ENCODE measurements at regions not wholly inside any gene's neighbourhood (a gene's known extent, or its start where the extent isn't known, plus 50 kb on each side); places are given as distances from the start of the nearest gene placed in this dataset.

- no peak for DNase-seq (ENCODE audit: low spot score)
- Histone ChIP-seq H3K27me3 (replicated peaks; ENCODE audit: insufficient read depth) (no peaks in the 10 kb centered on the region), H3K36me3 (no peaks in the 10 kb centered on the region), H3K4me3 (no peak overlapping the region), H3K9me3 (no peaks in the 10 kb centered on the region), H3K4me1 (replicated peaks) (no peaks in the 10 kb centered on the region), H3K27ac (no peak overlapping the region)
- WGBS: 81% methylated on average over 4 of the region's 4 CpGs
- intact Hi-C loops (cut with DNase I): no loop called here
- TF ChIP-seq POLR2AphosphoS5 (IDR thresholded peaks at IDR 0.05) (no peak), POLR2A (IDR thresholded peaks at IDR 0.05) (no peak)
- TF ChIP-seq, protein P1, sequence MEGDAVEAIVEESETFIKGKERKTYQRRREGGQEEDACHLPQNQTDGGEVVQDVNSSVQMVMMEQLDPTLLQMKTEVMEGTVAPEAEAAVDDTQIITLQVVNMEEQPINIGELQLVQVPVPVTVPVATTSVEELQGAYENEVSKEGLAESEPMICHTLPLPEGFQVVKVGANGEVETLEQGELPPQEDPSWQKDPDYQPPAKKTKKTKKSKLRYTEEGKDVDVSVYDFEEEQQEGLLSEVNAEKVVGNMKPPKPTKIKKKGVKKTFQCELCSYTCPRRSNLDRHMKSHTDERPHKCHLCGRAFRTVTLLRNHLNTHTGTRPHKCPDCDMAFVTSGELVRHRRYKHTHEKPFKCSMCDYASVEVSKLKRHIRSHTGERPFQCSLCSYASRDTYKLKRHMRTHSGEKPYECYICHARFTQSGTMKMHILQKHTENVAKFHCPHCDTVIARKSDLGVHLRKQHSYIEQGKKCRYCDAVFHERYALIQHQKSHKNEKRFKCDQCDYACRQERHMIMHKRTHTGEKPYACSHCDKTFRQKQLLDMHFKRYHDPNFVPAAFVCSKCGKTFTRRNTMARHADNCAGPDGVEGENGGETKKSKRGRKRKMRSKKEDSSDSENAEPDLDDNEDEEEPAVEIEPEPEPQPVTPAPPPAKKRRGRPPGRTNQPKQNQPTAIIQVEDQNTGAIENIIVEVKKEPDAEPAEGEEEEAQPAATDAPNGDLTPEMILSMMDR (IDR thresholded peaks at IDR 0.05): no peak
These were observed 165.0 kb upstream of the CCDC68 start for GRCh38 chr18:55124078-55124763.

DNA sequence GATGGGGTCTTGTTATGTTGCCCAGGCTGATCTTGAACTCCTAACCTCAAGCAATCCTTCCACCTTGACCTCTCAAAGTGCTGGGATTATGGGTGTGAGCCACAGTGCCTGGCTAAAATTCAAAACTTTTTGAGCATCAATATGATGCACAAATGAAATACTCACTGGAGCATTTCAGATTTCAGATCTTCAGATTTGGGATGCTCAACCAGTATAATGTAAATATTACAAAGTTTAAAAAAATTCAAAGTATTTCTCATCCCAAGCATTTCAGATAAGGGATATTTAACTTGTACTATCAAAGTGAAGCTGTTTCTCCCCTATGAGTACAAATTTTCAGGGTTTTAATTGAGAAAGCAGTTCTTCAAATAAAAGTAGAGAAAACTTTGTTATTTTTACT, 164.1 kb upstream of the CCDC68 start:
- intact Hi-C loops (cut with DNase I): no loop called here

GRCh38 chr18:55121397-55122170, 162.3 kb upstream of the CCDC68 start:
- Histone ChIP-seq H3K4me3 (no peak overlapping the region), H3K36me3 (no peaks in the 10 kb centered on the region), H3K27ac (no peak overlapping the region), H3K9me3 (no peaks in the 10 kb centered on the region), H3K27me3 (replicated peaks; ENCODE audit: insufficient read depth) (no peaks in the 10 kb centered on the region), H3K4me1 (replicated peaks) (no peaks in the 10 kb centered on the region)
- TF ChIP-seq POLR2AphosphoS5 (IDR thresholded peaks at IDR 0.05) (no peak), POLR2A (IDR thresholded peaks at IDR 0.05) (no peak)
- TF ChIP-seq, protein P1 (IDR thresholded peaks at IDR 0.05): no peak
- intact Hi-C loops (cut with DNase I): no loop called here
- WGBS: 94% methylated on average over 10 of the region's 10 CpGs
- DNase-seq (ENCODE audit: low spot score): no peak

More for the DNA sequence above, 164.1 kb upstream of the CCDC68 start:
- no peaks in the 10 kb centered on the region for H3K9me3 ChIP-seq
- H3K36me3 ChIP-seq: no peaks in the 10 kb centered on the region
- H3K27me3 ChIP-seq (replicated peaks; ENCODE audit: insufficient read depth): no peaks in the 10 kb centered on the region
- DNase-seq (ENCODE audit: low spot score): no peak
- TF ChIP-seq, protein P1 (IDR thresholded peaks at IDR 0.05): no peak
- TF ChIP-seq POLR2A (IDR thresholded peaks at IDR 0.05) (no peak), POLR2AphosphoS5 (IDR thresholded peaks at IDR 0.05) (no peak)
- H3K27ac ChIP-seq: no peak overlapping the region
- no peaks in the 10 kb centered on the region for H3K4me1 ChIP-seq (replicated peaks)
- no peak overlapping the region for H3K4me3 ChIP-seq

DNA sequence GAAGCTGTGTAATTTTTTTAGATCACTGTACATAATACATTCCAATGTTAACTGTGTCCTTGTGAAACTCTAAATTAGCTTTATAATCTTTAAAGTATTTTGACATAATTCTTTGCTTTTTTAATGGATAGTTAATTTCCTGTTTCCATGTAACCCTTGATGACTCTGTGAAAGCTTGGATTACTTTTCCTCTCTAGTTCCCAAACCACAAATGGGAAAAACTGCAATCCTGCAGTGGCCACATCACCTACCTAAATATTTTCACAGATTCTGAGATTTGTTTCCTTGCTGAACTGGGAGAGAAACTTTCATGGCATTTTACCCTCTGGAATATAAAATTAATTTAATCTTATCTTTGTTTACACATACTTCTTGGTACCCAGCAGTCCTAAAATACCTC, 161.6 kb upstream of the CCDC68 start:
- H3K36me3 ChIP-seq: no peaks in the 10 kb centered on the region
- intact Hi-C loops (cut with DNase I): no loop called here
- no peaks in the 10 kb centered on the region for H3K4me1 ChIP-seq (replicated peaks)
- no peak overlapping the region for H3K27ac ChIP-seq
- no peak overlapping the region for H3K4me3 ChIP-seq
- no peaks in the 10 kb centered on the region for H3K9me3 ChIP-seq
- DNase-seq (ENCODE audit: low spot score): no peak
- TF ChIP-seq POLR2AphosphoS5 (IDR thresholded peaks at IDR 0.05): no peak
- no peak for TF ChIP-seq POLR2A (IDR thresholded peaks at IDR 0.05)
- TF ChIP-seq, protein P1 (IDR thresholded peaks at IDR 0.05): no peak
- H3K27me3 ChIP-seq (replicated peaks; ENCODE audit: insufficient read depth): no peaks in the 10 kb centered on the region

- intact Hi-C loops (cut with DNase I): no loop called here
- H3K4me1 ChIP-seq (replicated peaks): no peaks in the 10 kb centered on the region
- no peak for DNase-seq (ENCODE audit: low spot score)
- no peaks in the 10 kb centered on the region for H3K9me3 ChIP-seq
- WGBS: 90% methylated on average over 5 of the region's 6 CpGs
- H3K27ac ChIP-seq: no peak overlapping the region
- H3K4me3 ChIP-seq: no peak overlapping the region
- no peaks in the 10 kb centered on the region for H3K36me3 ChIP-seq
- no peaks in the 10 kb centered on the region for H3K27me3 ChIP-seq (replicated peaks; ENCODE audit: insufficient read depth)
- TF ChIP-seq POLR2A (IDR thresholded peaks at IDR 0.05) (no peak), POLR2AphosphoS5 (IDR thresholded peaks at IDR 0.05) (no peak)
- TF ChIP-seq, protein P1 (IDR thresholded peaks at IDR 0.05): no peak
These were observed 160.2 kb upstream of the CCDC68 start for GRCh38 chr18:55119434-55119833.

Measured in prostate gland (tissue), 2 donors.